ENCODE measurements at regions not wholly inside any gene's neighbourhood (a gene's known extent, or its start where the extent isn't known, plus 50 kb on each side); places are given as distances from the start of the nearest gene placed in this dataset.
A peak's percentile ranks its signal among the peaks of the same experiment; 100 is the strongest.
"Not testable (repeated sequence)": the region's sequence is repeated elsewhere in the genome, so short reads cannot be mapped to it uniquely, and the experiment has no call there.

DNA sequence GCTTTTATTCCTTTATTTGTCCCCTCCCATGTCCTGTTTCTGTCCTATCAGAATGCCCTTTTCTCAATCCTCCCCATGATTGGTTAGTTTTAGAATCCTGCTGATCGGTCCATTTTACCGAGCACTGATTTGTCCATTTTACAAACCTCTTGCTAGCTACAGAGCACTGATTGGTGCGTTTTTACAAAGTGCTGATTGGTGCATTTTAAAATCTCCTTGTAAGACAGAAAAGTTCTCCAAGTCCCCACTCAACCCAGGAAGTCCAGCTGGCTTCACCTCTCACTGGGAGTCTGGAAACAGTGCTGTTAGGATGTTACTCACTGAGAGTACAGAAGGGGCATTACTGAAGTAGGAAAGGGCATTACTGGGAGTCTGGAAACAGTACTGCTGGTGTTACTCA, 461.7 kb upstream of the CDH4 start:
- H3K4me1 Mint-ChIP-seq, H3K4me3 Mint-ChIP-seq, H3K27ac Mint-ChIP-seq, DNase-seq, H3K36me3 Mint-ChIP-seq, H3K9me3 Mint-ChIP-seq, POLR2A ChIA-PET, ATAC-seq: not testable (repeated sequence)
- H3K27me3 Mint-ChIP-seq: peaks cover 4 to 51% (median 16%) of the 10 kb centered on the region in 5 donors

GRCh38 chr20:60791823-60792222, 460.2 kb upstream of the CDH4 start:
- POLR2A ChIA-PET: no interaction called here
- H3K27ac Mint-ChIP-seq: no peak overlapping the region
- peaks cover 0 to 2% (median 0%) of the 10 kb centered on the region in 9 donors for H3K9me3 Mint-ChIP-seq
- no peak overlapping the region for H3K4me3 Mint-ChIP-seq
- no peak for ATAC-seq
- peaks cover 4 to 54% (median 14%) of the 10 kb centered on the region in 5 donors for H3K27me3 Mint-ChIP-seq
- no peaks in the 10 kb centered on the region for H3K36me3 Mint-ChIP-seq
- H3K4me1 Mint-ChIP-seq: no peaks in the 10 kb centered on the region
- no peak for DNase-seq

- ATAC-seq (no peak), DNase-seq (no peak)
- Mint-ChIP-seq H3K9me3 (peaks cover 0 to 4% (median 0%) of the 10 kb centered on the region in 9 donors), H3K36me3 (no peaks in the 10 kb centered on the region), H3K4me3 (no peak overlapping the region), H3K27me3 (peaks cover 2 to 49% (median 14%) of the 10 kb centered on the region in 5 donors), H3K4me1 (no peaks in the 10 kb centered on the region), H3K27ac (no peak overlapping the region)
- POLR2A ChIA-PET: no interaction called here
These were observed 459.1 kb upstream of the CDH4 start for GRCh38 chr20:60792941-60793340.

DNA sequence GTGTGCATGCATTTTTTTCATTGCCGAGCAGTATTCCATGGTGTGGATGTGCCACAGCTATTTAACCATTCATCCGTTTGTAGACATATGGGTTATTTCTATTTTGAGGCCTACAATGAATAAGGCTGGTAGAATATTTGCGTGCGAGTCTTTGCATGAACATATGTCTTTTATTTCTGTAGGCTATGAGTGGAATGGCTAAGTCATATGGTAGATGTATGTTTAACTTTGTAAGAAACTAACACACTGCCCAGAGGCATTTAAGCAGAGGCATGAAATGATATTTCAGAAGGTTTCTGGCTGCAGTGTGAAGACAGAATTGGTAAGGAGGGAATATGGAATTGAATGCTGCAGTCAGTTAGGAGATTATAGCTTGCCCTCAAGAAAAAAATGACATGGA, 457.4 kb upstream of the CDH4 start:
- no peak overlapping the region for H3K27ac Mint-ChIP-seq
- ATAC-seq (no peak), DNase-seq (no peak)
- peaks cover 0 to 10% (median 6%) of the 10 kb centered on the region in 9 donors for H3K9me3 Mint-ChIP-seq
- H3K36me3 Mint-ChIP-seq: no peaks in the 10 kb centered on the region
- POLR2A ChIA-PET: no interaction called here
- no peak overlapping the region for H3K4me3 Mint-ChIP-seq
- H3K27me3 Mint-ChIP-seq: peaks cover 2 to 36% (median 14%) of the 10 kb centered on the region in 5 donors
- no peaks in the 10 kb centered on the region for H3K4me1 Mint-ChIP-seq

GRCh38 chr20:60795651-60796050, 456.4 kb upstream of the CDH4 start:
- POLR2A ChIA-PET: no interaction called here
- DNase-seq (no peak), ATAC-seq (no peak)
- Mint-ChIP-seq H3K36me3 (no peaks in the 10 kb centered on the region), H3K4me1 (no peaks in the 10 kb centered on the region), H3K9me3 (peaks cover 0 to 18% (median 10%) of the 10 kb centered on the region in 9 donors), H3K27me3 (peaks cover 1 to 33% (median 12%) of the 10 kb centered on the region in 5 donors), H3K27ac (no peak overlapping the region), H3K4me3 (no peak overlapping the region)

DNA sequence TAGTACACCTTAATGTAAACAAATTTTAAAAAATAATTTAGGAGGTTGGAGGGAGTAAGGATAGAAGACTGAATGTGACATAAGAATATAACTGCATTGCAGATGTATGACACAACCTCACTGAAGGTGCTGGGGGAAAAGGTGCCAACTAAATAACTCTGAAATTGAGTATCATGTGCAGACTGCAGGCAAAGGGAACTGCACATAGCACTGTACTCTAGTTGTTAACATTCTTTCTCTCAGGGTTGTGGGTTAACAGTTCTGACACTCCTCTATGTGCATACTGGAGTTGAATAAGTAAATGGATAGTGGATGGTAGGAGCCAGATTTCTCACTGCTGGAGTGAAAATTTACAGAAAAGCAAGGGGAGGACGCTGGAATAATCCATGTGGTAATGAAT, 451.9 kb upstream of the CDH4 start:
- H3K27ac Mint-ChIP-seq: no peak overlapping the region
- no peak overlapping the region for H3K4me3 Mint-ChIP-seq
- no peaks in the 10 kb centered on the region for H3K4me1 Mint-ChIP-seq
- DNase-seq (no peak), ATAC-seq (no peak)
- H3K9me3 Mint-ChIP-seq: peaks cover 0 to 23% (median 13%) of the 10 kb centered on the region in 9 donors
- peaks cover 0 to 5% (median 0%) of the 10 kb centered on the region in 3 donors for H3K36me3 Mint-ChIP-seq
- H3K27me3 Mint-ChIP-seq: peaks cover 0 to 21% (median 10%) of the 10 kb centered on the region in 5 donors
- POLR2A ChIA-PET: no interaction called here

DNA sequence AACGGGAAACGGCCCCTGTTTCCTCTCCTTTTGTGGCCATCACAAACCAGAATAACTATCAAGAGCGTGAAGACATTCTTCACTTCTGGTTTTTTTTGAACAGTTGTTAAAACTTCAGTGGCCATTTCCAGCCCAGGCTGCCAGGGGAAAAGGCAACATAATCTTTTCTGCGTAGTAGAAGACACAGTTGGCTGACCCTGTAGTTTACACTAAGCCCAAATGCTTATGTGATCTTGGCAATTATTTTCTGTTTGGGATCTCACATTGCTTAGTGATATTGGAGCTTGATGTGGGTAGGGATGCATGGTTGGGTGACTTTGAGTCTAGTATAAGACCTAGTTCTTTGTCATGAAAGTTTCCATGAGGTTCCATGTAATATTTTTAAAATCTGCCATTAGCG, 449.4 kb upstream of the CDH4 start:
- H3K36me3 Mint-ChIP-seq: peaks cover 0 to 5% (median 0%) of the 10 kb centered on the region in 3 donors
- peaks cover 0 to 23% (median 12%) of the 10 kb centered on the region in 9 donors for H3K9me3 Mint-ChIP-seq
- peaks cover 0 to 16% (median 3%) of the 10 kb centered on the region in 5 donors for H3K27me3 Mint-ChIP-seq
- no peak for DNase-seq
- H3K27ac Mint-ChIP-seq: no peak overlapping the region
- ATAC-seq: no peak
- H3K4me3 Mint-ChIP-seq: no peak overlapping the region
- no peaks in the 10 kb centered on the region for H3K4me1 Mint-ChIP-seq
- POLR2A ChIA-PET: no interaction called here

GRCh38 chr20:60803335-60804055, 448.6 kb upstream of the CDH4 start:
- no peak for DNase-seq
- peaks cover 0 to 23% (median 12%) of the 10 kb centered on the region in 9 donors for H3K9me3 Mint-ChIP-seq
- H3K27me3 Mint-ChIP-seq: peaks cover 0 to 16% (median 1%) of the 10 kb centered on the region in 5 donors
- peak overlapping the region in 1 of 10 donors; percentile 24 for H3K27ac Mint-ChIP-seq
- no peak overlapping the region for H3K4me3 Mint-ChIP-seq
- H3K4me1 Mint-ChIP-seq: no peaks in the 10 kb centered on the region
- POLR2A ChIA-PET: no interaction called here
- no peak for ATAC-seq
- peaks cover 0 to 5% (median 0%) of the 10 kb centered on the region in 3 donors for H3K36me3 Mint-ChIP-seq

GRCh38 chr20:60804240-60804917, 447.7 kb upstream of the CDH4 start:
- ATAC-seq: no peak
- peaks cover 0 to 5% (median 0%) of the 10 kb centered on the region in 3 donors for H3K36me3 Mint-ChIP-seq
- H3K4me3 Mint-ChIP-seq: no peak overlapping the region
- POLR2A ChIA-PET: no interaction called here
- no peak for DNase-seq
- H3K4me1 Mint-ChIP-seq: no peaks in the 10 kb centered on the region
- no peak overlapping the region for H3K27ac Mint-ChIP-seq
- peaks cover 0 to 16% (median 1%) of the 10 kb centered on the region in 5 donors for H3K27me3 Mint-ChIP-seq
- peaks cover 0 to 18% (median 10%) of the 10 kb centered on the region in 9 donors for H3K9me3 Mint-ChIP-seq

- no peak for DNase-seq
- Mint-ChIP-seq H3K4me3 (no peak overlapping the region), H3K4me1 (no peaks in the 10 kb centered on the region)
These were observed 447.0 kb upstream of the CDH4 start for GRCh38 chr20:60804918-60805630.

GRCh38 chr20:60806354-60806753, 445.7 kb upstream of the CDH4 start:
- no peak overlapping the region for H3K27ac Mint-ChIP-seq
- H3K9me3 Mint-ChIP-seq: peaks cover 0 to 15% (median 5%) of the 10 kb centered on the region in 9 donors
- ATAC-seq (no peak), DNase-seq (no peak)
- H3K4me1 Mint-ChIP-seq: no peaks in the 10 kb centered on the region
- H3K27me3 Mint-ChIP-seq: peaks cover 0 to 16% (median 1%) of the 10 kb centered on the region in 5 donors
- peaks cover 0 to under 1% (median 0%) of the 10 kb centered on the region in 3 donors for H3K36me3 Mint-ChIP-seq
- POLR2A ChIA-PET: no interaction called here
- H3K4me3 Mint-ChIP-seq: no peak overlapping the region

More at GRCh38 chr20:60804918-60805630, 447.0 kb upstream of the CDH4 start:
- peaks cover 0 to 16% (median 1%) of the 10 kb centered on the region in 5 donors for H3K27me3 Mint-ChIP-seq
- H3K27ac Mint-ChIP-seq: no peak overlapping the region
- H3K9me3 Mint-ChIP-seq: peaks cover 0 to 15% (median 8%) of the 10 kb centered on the region in 9 donors
- no peak for ATAC-seq
- H3K36me3 Mint-ChIP-seq: peaks cover 0 to 5% (median 0%) of the 10 kb centered on the region in 3 donors
- POLR2A ChIA-PET: no interaction called here

DNA sequence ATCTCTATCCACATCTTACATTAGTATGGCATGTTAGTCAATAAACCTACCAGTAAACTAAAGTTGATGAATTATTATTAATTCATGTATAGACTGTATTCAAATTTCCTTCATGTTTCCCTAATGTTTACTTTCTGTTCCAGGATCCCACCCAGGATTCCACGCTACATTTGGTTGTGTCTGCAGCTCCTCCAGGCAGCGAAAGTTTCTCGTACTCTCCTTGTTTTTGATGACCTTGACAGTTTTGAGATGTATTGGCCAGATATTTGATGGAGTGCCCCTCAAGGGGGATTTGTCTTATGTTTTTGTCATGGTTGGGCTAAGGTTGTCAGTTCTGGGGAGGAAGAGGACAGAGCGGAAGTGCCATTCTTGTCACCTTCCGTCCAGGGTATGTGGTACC, 445.2 kb upstream of the CDH4 start:
- Mint-ChIP-seq H3K9me3 (peaks cover 0 to 14% (median 3%) of the 10 kb centered on the region in 9 donors), H3K4me1 (no peaks in the 10 kb centered on the region), H3K27me3 (peaks cover 0 to 16% (median 1%) of the 10 kb centered on the region in 5 donors), H3K27ac (no peak overlapping the region), H3K36me3 (no peaks in the 10 kb centered on the region), H3K4me3 (no peak overlapping the region)
- DNase-seq (no peak), ATAC-seq (no peak)
- POLR2A ChIA-PET: no interaction called here
